Hepatocyte (in vitro differentiated cells): ENCODE measurements at regions not wholly inside any gene's neighbourhood (a gene's known extent, or its start where the extent isn't known, plus 50 kb on each side); places are given as distances from the start of the nearest gene placed in this dataset.

Experiments
- DNase-seq: peaks from one replicate; pipeline ENCODE4 v3.0.0-alpha.2; 2016; ENCODE audit warnings: low spot score
- H2AFZ ChIP-seq: fragments of 200-600 bp; sonication (generic); 2 replicates; pipeline ENCODE4 v1.6.0; 2016; ENCODE audit warnings: antibody characterized with exemption, mild to moderate bottlenecking
- H3K27ac ChIP-seq: fragments of 200-600 bp; sonication (generic); 2 replicates; pipeline ENCODE4 v1.5.1; 2016; ENCODE audit warnings: mild to moderate bottlenecking
- H3K27me3 ChIP-seq: fragments of 200-600 bp; sonication (generic); 2 replicates; pipeline ENCODE4 v1.6.1; 2016
- H3K36me3 ChIP-seq: fragments of 200-600 bp; sonication (generic); replicated peaks from 2 replicates; pipeline ENCODE4 v1.5.1; 2016; ENCODE audit warnings: low read depth; ENCODE audit not compliant: insufficient read depth
- H3K4me1 ChIP-seq: fragments of 200-600 bp; sonication (generic); 2 replicates; pipeline ENCODE4 v1.5.1; 2016; ENCODE audit warnings: mild to moderate bottlenecking, moderate library complexity; ENCODE audit not compliant: insufficient read depth
- H3K4me2 ChIP-seq: fragments of 200-600 bp; sonication (generic); 2 replicates; pipeline ENCODE4 v1.6.0; 2016
- H3K4me3 ChIP-seq: fragments of 200-600 bp; sonication (generic); 2 replicates; pipeline ENCODE4 v1.5.1; 2016; ENCODE audit warnings: mild to moderate bottlenecking
- H3K79me2 ChIP-seq: fragments of 200-600 bp; sonication (generic); 2 replicates; pipeline ENCODE4 v1.6.0; 2017; ENCODE audit warnings: mild to moderate bottlenecking
- H3K9me2 ChIP-seq: fragments of 200-600 bp; sonication (generic); replicated peaks from 2 replicates; pipeline ENCODE4 v1.6.0; 2017; ENCODE audit warnings: mild to moderate bottlenecking; ENCODE audit not compliant: insufficient read depth
- H3K9me3 ChIP-seq: fragments of 200-600 bp; sonication (generic); 2 replicates; pipeline ENCODE4 v1.5.1; 2016; ENCODE audit warnings: low read depth, mild to moderate bottlenecking
- H4K20me1 ChIP-seq: fragments of 200-600 bp; sonication (generic); 2 replicates; pipeline ENCODE4 v1.6.0; 2016; ENCODE audit warnings: mild to moderate bottlenecking; ENCODE audit not compliant: insufficient read depth, poor library complexity, severe bottlenecking
- EZH2 ChIP-seq: fragments of 200-600 bp; sonication (generic); IDR thresholded peaks from 2 replicates; pipeline ENCODE4 v1.6.1; 2016; ENCODE audit warnings: antibody characterized with exemption, mild to moderate bottlenecking, borderline replicate concordance
- EZH2phosphoT487 ChIP-seq: fragments of 200-600 bp; sonication (generic); IDR thresholded peaks from one replicate; pipeline ENCODE4 v1.6.1; 2018; ENCODE audit warnings: antibody characterized with exemption, mild to moderate bottlenecking, low read depth, moderate library complexity; ENCODE audit not compliant: unreplicated experiment, severe bottlenecking
- WGBS: methylation state at CpG from one replicate; pipeline ENCODE4 v1.1.6; 2016; ENCODE audit warnings: low lambda C conversion rate; ENCODE audit errors: missing lambda C conversion rate; 5-methylcytosine and 5-hydroxymethylcytosine counted together
- TF ChIP-seq, protein P1 (sequence below): fragments of 200-600 bp; sonication (generic); IDR thresholded peaks from 2 replicates; pipeline ENCODE4 v1.5.1; 2016; ENCODE audit warnings: antibody characterized with exemption, mild to moderate bottlenecking; ENCODE audit not compliant: poor library complexity

- Histone ChIP-seq H3K9me3 (no peaks in the 10 kb centered on the region), H3K4me3 (no peak overlapping the region), H3K27ac (no peak overlapping the region), H3K9me2 (no peaks in the 10 kb centered on the region), H3K36me3 (no peaks in the 10 kb centered on the region), H3K79me2 (no peaks in the 10 kb centered on the region), H3K4me2 (no peak overlapping the region), H3K4me1 (no peaks in the 10 kb centered on the region), H3K27me3 (no peaks in the 10 kb centered on the region), H4K20me1 (no peaks in the 10 kb centered on the region), H2AFZ (no peak overlapping the region)
- DNase-seq: no peak
- TF ChIP-seq EZH2 (no peak), EZH2phosphoT487 (no peak)
- TF ChIP-seq, protein P1, sequence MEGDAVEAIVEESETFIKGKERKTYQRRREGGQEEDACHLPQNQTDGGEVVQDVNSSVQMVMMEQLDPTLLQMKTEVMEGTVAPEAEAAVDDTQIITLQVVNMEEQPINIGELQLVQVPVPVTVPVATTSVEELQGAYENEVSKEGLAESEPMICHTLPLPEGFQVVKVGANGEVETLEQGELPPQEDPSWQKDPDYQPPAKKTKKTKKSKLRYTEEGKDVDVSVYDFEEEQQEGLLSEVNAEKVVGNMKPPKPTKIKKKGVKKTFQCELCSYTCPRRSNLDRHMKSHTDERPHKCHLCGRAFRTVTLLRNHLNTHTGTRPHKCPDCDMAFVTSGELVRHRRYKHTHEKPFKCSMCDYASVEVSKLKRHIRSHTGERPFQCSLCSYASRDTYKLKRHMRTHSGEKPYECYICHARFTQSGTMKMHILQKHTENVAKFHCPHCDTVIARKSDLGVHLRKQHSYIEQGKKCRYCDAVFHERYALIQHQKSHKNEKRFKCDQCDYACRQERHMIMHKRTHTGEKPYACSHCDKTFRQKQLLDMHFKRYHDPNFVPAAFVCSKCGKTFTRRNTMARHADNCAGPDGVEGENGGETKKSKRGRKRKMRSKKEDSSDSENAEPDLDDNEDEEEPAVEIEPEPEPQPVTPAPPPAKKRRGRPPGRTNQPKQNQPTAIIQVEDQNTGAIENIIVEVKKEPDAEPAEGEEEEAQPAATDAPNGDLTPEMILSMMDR: no peak
- 60% methylated on average over 1 of the region's 1 CpG for WGBS
These were observed 85.1 kb downstream of the GNL3L start for GRCh38 chrX:54615109-54615508.

DNA sequence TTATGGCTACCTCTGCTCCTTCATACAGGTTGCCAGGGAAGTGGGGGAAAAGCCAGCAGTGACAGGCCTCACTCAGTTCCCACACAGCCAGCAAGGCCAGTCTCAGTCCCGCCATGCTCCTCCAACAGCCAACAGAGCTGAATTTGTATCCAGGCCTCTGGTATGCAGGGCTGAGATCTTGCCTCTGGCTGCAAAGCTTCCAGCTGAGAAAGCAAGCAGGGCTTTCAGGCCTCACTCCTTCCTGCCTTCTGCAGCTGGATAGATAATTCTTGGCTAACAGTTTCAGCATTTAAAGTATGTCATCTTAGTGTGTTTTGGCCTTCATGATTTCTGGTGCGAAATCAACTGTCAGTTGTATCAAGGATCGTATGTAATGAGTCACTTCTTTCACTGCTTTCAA is 103.6 kb downstream of the GNL3L start:
- H3K36me3 ChIP-seq: no peaks in the 10 kb centered on the region
- H3K27me3 ChIP-seq: no peaks in the 10 kb centered on the region
- H4K20me1 ChIP-seq: no peaks in the 10 kb centered on the region
- no peaks in the 10 kb centered on the region for H3K4me1 ChIP-seq
- 71% methylated on average over 3 of the region's 3 CpGs for WGBS
- H3K79me2 ChIP-seq: no peaks in the 10 kb centered on the region
- no peak for DNase-seq
- H3K9me2 ChIP-seq: no peaks in the 10 kb centered on the region
- no peak overlapping the region for H3K27ac ChIP-seq
- H3K9me3 ChIP-seq: no peaks in the 10 kb centered on the region
- no peak for TF ChIP-seq EZH2phosphoT487
- TF ChIP-seq, protein P1: no peak
- no peak for TF ChIP-seq EZH2
- no peak overlapping the region for H3K4me3 ChIP-seq
- H2AFZ ChIP-seq: no peak overlapping the region
- H3K4me2 ChIP-seq: no peak overlapping the region

- Histone ChIP-seq H3K36me3 (no peaks in the 10 kb centered on the region), H3K4me2 (peak overlapping the region; percentile 66), H3K79me2 (no peaks in the 10 kb centered on the region), H4K20me1 (no peaks in the 10 kb centered on the region), H3K27ac (peak overlapping the region; percentile 97), H3K4me1 (peaks cover 7% of the 10 kb centered on the region), H3K4me3 (no peak overlapping the region), H3K27me3 (no peaks in the 10 kb centered on the region), H3K9me2 (no peaks in the 10 kb centered on the region), H2AFZ (peak overlapping the region; percentile 23), H3K9me3 (no peaks in the 10 kb centered on the region)
- TF ChIP-seq EZH2phosphoT487 (no peak), EZH2 (no peak)
- TF ChIP-seq, protein P1: no peak
- no peak for DNase-seq
- WGBS: 55% methylated on average over 3 of the region's 3 CpGs
These were observed 109.0 kb downstream of the GNL3L start for GRCh38 chrX:54639018-54639345.
